ENCODE measurements at regions not wholly inside any gene's neighbourhood (a gene's known extent, or its start where the extent isn't known, plus 50 kb on each side); places are given as distances from the start of the nearest gene placed in this dataset.

GRCh38 chr12:127401536-127401935 lies 865.4 kb upstream of the TMEM132C start:
- Histone ChIP-seq H3F3A (ENCODE audit: insufficient read depth, low read length, poor library complexity, severe bottlenecking) (no peaks in the 10 kb centered on the region), H3K9ac (ENCODE audit: low read length) (no peak overlapping the region), H4K20me1 (ENCODE audit: insufficient read depth) (no peaks in the 10 kb centered on the region), H3K36me3 (ENCODE audit: insufficient read depth, low read length) (no peaks in the 10 kb centered on the region), H2AFZ (ENCODE audit: low read depth, low read length) (no peak overlapping the region), H3K79me2 (replicated peaks; ENCODE audit: insufficient read depth, low read length) (no peaks in the 10 kb centered on the region), H3K9me3 (ENCODE audit: low read length) (no peaks in the 10 kb centered on the region), H3K27ac (ENCODE audit: low read length) (no peak overlapping the region), H3K27me3 (ENCODE audit: insufficient read depth, low read depth, low read length) (no peaks in the 10 kb centered on the region), H3K4me3 (ENCODE audit: low read length) (no peak overlapping the region), H3K9me2 (ENCODE audit: insufficient read depth, low read length) (no peaks in the 10 kb centered on the region), H3K4me2 (ENCODE audit: low read length) (no peak overlapping the region)
- TF ChIP-seq EZH2 (IDR thresholded peaks at IDR 0.05; ENCODE audit: borderline replicate concordance, insufficient read depth, low read length, poor library complexity, severe bottlenecking) (no peak), SMC3 (conservative IDR thresholded peaks at IDR 0.05; ENCODE audit: poor library complexity) (no peak), RAD21 (conservative IDR thresholded peaks at IDR 0.05) (no peak), CTCF (IDR thresholded peaks at IDR 0.05; ENCODE audit: poor library complexity, severe bottlenecking) (no peak)

GRCh38 chr12:127411166-127411915 lies 855.6 kb upstream of the TMEM132C start:
- H2AFZ ChIP-seq (ENCODE audit: low read depth, low read length) = no peak overlapping the region
- H3K27me3 ChIP-seq (ENCODE audit: insufficient read depth, low read depth, low read length) = no peaks in the 10 kb centered on the region
- H3K9me3 ChIP-seq (ENCODE audit: low read length) = no peaks in the 10 kb centered on the region
- no peak for TF ChIP-seq EP300 (conservative IDR thresholded peaks at IDR 0.05; ENCODE audit: poor library complexity, severe bottlenecking)
- no peak for TF ChIP-seq RAD21 (conservative IDR thresholded peaks at IDR 0.05)
- no peak for TF ChIP-seq EZH2 (IDR thresholded peaks at IDR 0.05; ENCODE audit: borderline replicate concordance, insufficient read depth, low read length, poor library complexity, severe bottlenecking)
- no peak for TF ChIP-seq SMC3 (conservative IDR thresholded peaks at IDR 0.05; ENCODE audit: poor library complexity)
- TF ChIP-seq CTCF (IDR thresholded peaks at IDR 0.05; ENCODE audit: poor library complexity, severe bottlenecking) = no peak
- no peak for TF ChIP-seq REST (IDR thresholded peaks at IDR 0.05; ENCODE audit: borderline replicate concordance)
- no peak for TF ChIP-seq TAF1 (IDR thresholded peaks at IDR 0.05; ENCODE audit: low read depth)
- TF ChIP-seq POLR2AphosphoS5 (IDR thresholded peaks at IDR 0.05) = no peak
- TF ChIP-seq MXI1 (conservative IDR thresholded peaks at IDR 0.05; ENCODE audit: poor library complexity, severe bottlenecking) = no peak
- H3K27ac ChIP-seq (ENCODE audit: low read length) = peak overlapping the region; percentile 91
- H3K9ac ChIP-seq (ENCODE audit: low read length) = no peak overlapping the region
- peaks cover 3% of the 10 kb centered on the region for H3F3A ChIP-seq (ENCODE audit: insufficient read depth, low read length, poor library complexity, severe bottlenecking)
- no peaks in the 10 kb centered on the region for H3K36me3 ChIP-seq (ENCODE audit: insufficient read depth, low read length)
- H3K4me2 ChIP-seq (ENCODE audit: low read length) = no peak overlapping the region
- no peaks in the 10 kb centered on the region for H4K20me1 ChIP-seq (ENCODE audit: insufficient read depth)
- no peak overlapping the region for H3K4me3 ChIP-seq (ENCODE audit: low read length)
- no peaks in the 10 kb centered on the region for H3K79me2 ChIP-seq (replicated peaks; ENCODE audit: insufficient read depth, low read length)
- no peaks in the 10 kb centered on the region for H3K9me2 ChIP-seq (ENCODE audit: insufficient read depth, low read length)
